H7 (cell line): ENCODE measurements at regions not wholly inside any gene's neighbourhood (a gene's known extent, or its start where the extent isn't known, plus 50 kb on each side); places are given as distances from the start of the nearest gene placed in this dataset.

ENCODE experiments used
- DNase-seq: peaks from one replicate; pipeline ENCODE4 v3.0.0; 2012
- H3K27me3 ChIP-seq: 2 replicates; pipeline ENCODE4 v1.6.0; 2011; ENCODE audit warnings: mild to moderate bottlenecking, low read length; ENCODE audit not compliant: control insufficient read depth, insufficient read depth
- H3K36me3 ChIP-seq: replicated peaks from 2 replicates; pipeline ENCODE4 v1.5.1; 2011; ENCODE audit warnings: low read length; ENCODE audit not compliant: control insufficient read depth, insufficient read depth
- H3K4me3 ChIP-seq: 2 replicates; pipeline ENCODE4 v1.5.1; 2011; ENCODE audit warnings: low read depth, mild to moderate bottlenecking, control low read depth, low read length, moderate library complexity; ENCODE audit not compliant: insufficient read depth

- no peak overlapping the region for H3K4me3 ChIP-seq
- DNase-seq = no peak
- no peaks in the 10 kb centered on the region for H3K36me3 ChIP-seq
- no peaks in the 10 kb centered on the region; the same call in 1 of the 2 replicates for H3K27me3 ChIP-seq
Observed at GRCh38 chr3:73203633-73204032, 142.2 kb downstream of the EBLN2 start.

GRCh38 chr3:73204841-73205240 lies 143.4 kb downstream of the EBLN2 start:
- Histone ChIP-seq H3K36me3 (no peaks in the 10 kb centered on the region), H3K4me3 (no peak overlapping the region), H3K27me3 (no peaks in the 10 kb centered on the region; the same call in 1 of the 2 replicates)
- DNase-seq = no peak

- no peak for DNase-seq
- H3K4me3 ChIP-seq = no peak overlapping the region
- H3K27me3 ChIP-seq = no peaks in the 10 kb centered on the region; the same call in 1 of the 2 replicates
- no peaks in the 10 kb centered on the region for H3K36me3 ChIP-seq
Observed at GRCh38 chr3:73206030-73206429, 144.6 kb downstream of the EBLN2 start.

- no peaks in the 10 kb centered on the region; the same call in 1 of the 2 replicates for H3K27me3 ChIP-seq
- DNase-seq = no peak
- no peaks in the 10 kb centered on the region for H3K36me3 ChIP-seq
- H3K4me3 ChIP-seq = no peak overlapping the region
Observed at GRCh38 chr3:73207946-73208440, 146.5 kb downstream of the EBLN2 start.

GRCh38 chr3:73210759-73211158 lies 149.3 kb downstream of the EBLN2 start:
- Histone ChIP-seq H3K4me3 (no peak overlapping the region), H3K36me3 (no peaks in the 10 kb centered on the region), H3K27me3 (no peaks in the 10 kb centered on the region; the same call in 1 of the 2 replicates)
- no peak for DNase-seq

GRCh38 chr3:73212683-73213082 lies 151.2 kb downstream of the EBLN2 start:
- Histone ChIP-seq H3K27me3 (no peaks in the 10 kb centered on the region), H3K36me3 (no peaks in the 10 kb centered on the region), H3K4me3 (no peak overlapping the region)
- DNase-seq = no peak

- Histone ChIP-seq H3K36me3 (no peaks in the 10 kb centered on the region), H3K27me3 (no peaks in the 10 kb centered on the region), H3K4me3 (no peak overlapping the region)
- DNase-seq = no peak
Observed at GRCh38 chr3:73213896-73214295, 152.4 kb downstream of the EBLN2 start.

GRCh38 chr3:73214846-73215245 lies 153.4 kb downstream of the EBLN2 start:
- Histone ChIP-seq H3K36me3 (no peaks in the 10 kb centered on the region), H3K4me3 (no peak overlapping the region), H3K27me3 (no peaks in the 10 kb centered on the region)
- DNase-seq = no peak

- Histone ChIP-seq H3K4me3 (no peak overlapping the region), H3K27me3 (no peaks in the 10 kb centered on the region), H3K36me3 (no peaks in the 10 kb centered on the region)
- no peak for DNase-seq
Observed at GRCh38 chr3:73215281-73215680, 153.8 kb downstream of the EBLN2 start.

- no peaks in the 10 kb centered on the region for H3K27me3 ChIP-seq
- no peak for DNase-seq
- H3K4me3 ChIP-seq = no peak overlapping the region
- H3K36me3 ChIP-seq = no peaks in the 10 kb centered on the region
Observed at GRCh38 chr3:73215901-73216300, 154.4 kb downstream of the EBLN2 start.

- Histone ChIP-seq H3K36me3 (no peaks in the 10 kb centered on the region), H3K27me3 (no peaks in the 10 kb centered on the region), H3K4me3 (no peak overlapping the region)
- DNase-seq = no peak
Observed at GRCh38 chr3:73216310-73216709, 154.9 kb downstream of the EBLN2 start.

- no peak for DNase-seq
- H3K36me3 ChIP-seq = no peaks in the 10 kb centered on the region
- no peak overlapping the region for H3K4me3 ChIP-seq
- H3K27me3 ChIP-seq = no peaks in the 10 kb centered on the region
Observed at GRCh38 chr3:73222126-73222525, 160.7 kb downstream of the EBLN2 start.

- no peaks in the 10 kb centered on the region for H3K36me3 ChIP-seq
- no peaks in the 10 kb centered on the region; the same call in 1 of the 2 replicates for H3K27me3 ChIP-seq
- H3K4me3 ChIP-seq = no peak overlapping the region
- DNase-seq = no peak
Observed at GRCh38 chr3:73225146-73225855, 163.8 kb downstream of the EBLN2 start.

- no peak overlapping the region for H3K4me3 ChIP-seq
Observed at GRCh38 chr3:73225991-73226390, 164.5 kb downstream of the EBLN2 start.

GRCh38 chr3:73228000-73228399 lies 166.5 kb downstream of the EBLN2 start:
- no peaks in the 10 kb centered on the region; the same call in 1 of the 2 replicates for H3K27me3 ChIP-seq
- H3K36me3 ChIP-seq = no peaks in the 10 kb centered on the region
- DNase-seq = no peak
- no peak overlapping the region for H3K4me3 ChIP-seq

More at GRCh38 chr3:73225991-73226390, 164.5 kb downstream of the EBLN2 start:
- Histone ChIP-seq H3K27me3 (no peaks in the 10 kb centered on the region; the same call in 1 of the 2 replicates), H3K36me3 (no peaks in the 10 kb centered on the region)
- DNase-seq = no peak
